HUES64 (cell line): ENCODE measurements at regions not wholly inside any gene's neighbourhood (a gene's known extent, or its start where the extent isn't known, plus 50 kb on each side); places are given as distances from the start of the nearest gene placed in this dataset.

Experiments used
- H3K27ac ChIP-seq: 2 replicates; pipeline ENCODE4 v1.7.0; 2013; ENCODE audit warnings: low read depth, low read length, inconsistent platforms
- H3K27me3 ChIP-seq: 2 replicates; pipeline ENCODE4 v1.6.1; 2013; ENCODE audit warnings: mild to moderate bottlenecking, low read length; ENCODE audit not compliant: insufficient read depth
- H3K36me3 ChIP-seq: 2 replicates; pipeline ENCODE4 v1.6.1; 2013; ENCODE audit warnings: mild to moderate bottlenecking, low read length; ENCODE audit not compliant: insufficient read depth
- H3K4me1 ChIP-seq: 2 replicates; pipeline ENCODE4 v1.6.1; 2013; ENCODE audit warnings: mild to moderate bottlenecking, low read length, moderate library complexity; ENCODE audit not compliant: insufficient read depth
- H3K4me3 ChIP-seq: 2 replicates; pipeline ENCODE4 v1.5.1; 2013; ENCODE audit warnings: mild to moderate bottlenecking, low read length, moderate library complexity
- H3K9ac ChIP-seq: 2 replicates; pipeline ENCODE4 v1.6.1; 2013; ENCODE audit warnings: mild to moderate bottlenecking, low read depth, low read length
- H3K9me3 ChIP-seq: 2 replicates; pipeline ENCODE4 v1.6.1; 2013; ENCODE audit warnings: low read depth, low read length; ENCODE audit not compliant: insufficient read depth
- WGBS: fragments of 150-250, 120-280 bp; methylation state at CpG from one replicate; pipeline ENCODE4 v1.1.7; 2013; ENCODE audit warnings: missing lambda C conversion rate; 5-methylcytosine and 5-hydroxymethylcytosine counted together

- WGBS, result 11% methylated on average over 1 of the region's 2 CpGs
Measured at GRCh38 chr16:63981639-63982038, 1140.2 kb downstream of the CDH11 start.

GRCh38 chr16:63980763-63981162 is 1141.1 kb downstream of the CDH11 start:
- Histone ChIP-seq H3K27ac (peak overlapping the region; percentile 52), H3K4me1 (peaks cover 69% of the 10 kb centered on the region), H3K36me3 (no peaks in the 10 kb centered on the region), H3K4me3 (no peak overlapping the region), H3K27me3 (no peaks in the 10 kb centered on the region), H3K9me3 (no peaks in the 10 kb centered on the region), H3K9ac (no peak overlapping the region)
- WGBS, result 60% methylated on average over 3 of the region's 3 CpGs

More at GRCh38 chr16:63981639-63982038, 1140.2 kb downstream of the CDH11 start:
- no peak overlapping the region for H3K4me3 ChIP-seq
- H3K4me1 ChIP-seq, result peaks cover 65% of the 10 kb centered on the region
- peak overlapping the region; percentile 52 for H3K27ac ChIP-seq
- no peak overlapping the region for H3K9ac ChIP-seq
- no peaks in the 10 kb centered on the region for H3K9me3 ChIP-seq
- no peaks in the 10 kb centered on the region for H3K36me3 ChIP-seq
- H3K27me3 ChIP-seq, result no peaks in the 10 kb centered on the region

- Histone ChIP-seq H3K9ac (no peak overlapping the region), H3K36me3 (no peaks in the 10 kb centered on the region), H3K4me3 (no peak overlapping the region), H3K4me1 (peaks cover 55% of the 10 kb centered on the region), H3K9me3 (no peaks in the 10 kb centered on the region), H3K27me3 (no peaks in the 10 kb centered on the region), H3K27ac (peak overlapping the region; percentile 47; the same call in 1 of the 2 replicates)
Measured at GRCh38 chr16:63978240-63978639, 1143.6 kb downstream of the CDH11 start.

GRCh38 chr16:63976345-63976744 is 1145.5 kb downstream of the CDH11 start:
- peaks cover 37% of the 10 kb centered on the region for H3K4me1 ChIP-seq
- H3K27me3 ChIP-seq, result no peaks in the 10 kb centered on the region
- H3K27ac ChIP-seq, result no peak overlapping the region
- H3K4me3 ChIP-seq, result no peak overlapping the region
- no peaks in the 10 kb centered on the region for H3K36me3 ChIP-seq
- no peak overlapping the region for H3K9ac ChIP-seq
- 97% methylated on average over 4 of the region's 4 CpGs for WGBS
- H3K9me3 ChIP-seq, result no peaks in the 10 kb centered on the region

GRCh38 chr16:63975669-63976068 is 1146.2 kb downstream of the CDH11 start:
- H3K9ac ChIP-seq, result no peak overlapping the region
- H3K4me1 ChIP-seq, result peaks cover 30% of the 10 kb centered on the region
- H3K27ac ChIP-seq, result no peak overlapping the region
- no peaks in the 10 kb centered on the region for H3K36me3 ChIP-seq
- 100% methylated on average over 2 of the region's 3 CpGs for whole genome bisulfite sequencing
- no peak overlapping the region for H3K4me3 ChIP-seq
- no peaks in the 10 kb centered on the region for H3K9me3 ChIP-seq
- no peaks in the 10 kb centered on the region for H3K27me3 ChIP-seq

GRCh38 chr16:63967966-63968365 is 1153.9 kb downstream of the CDH11 start:
- WGBS, result 100% methylated on average over 1 of the region's 1 CpG
- H3K9ac ChIP-seq, result no peak overlapping the region
- no peaks in the 10 kb centered on the region for H3K9me3 ChIP-seq
- H3K36me3 ChIP-seq, result no peaks in the 10 kb centered on the region
- no peaks in the 10 kb centered on the region for H3K27me3 ChIP-seq
- no peak overlapping the region for H3K4me3 ChIP-seq
- H3K27ac ChIP-seq, result no peak overlapping the region
- H3K4me1 ChIP-seq, result no peaks in the 10 kb centered on the region

GRCh38 chr16:63960321-63960720 is 1161.5 kb downstream of the CDH11 start:
- H3K27me3 ChIP-seq, result no peaks in the 10 kb centered on the region

GRCh38 chr16:63947022-63947421 is 1174.8 kb downstream of the CDH11 start:
- Histone ChIP-seq H3K9ac (no peak overlapping the region), H3K36me3 (no peaks in the 10 kb centered on the region), H3K4me1 (no peaks in the 10 kb centered on the region; the same call in 1 of the 2 replicates), H3K27me3 (no peaks in the 10 kb centered on the region), H3K9me3 (no peaks in the 10 kb centered on the region), H3K27ac (no peak overlapping the region), H3K4me3 (no peak overlapping the region)
- WGBS, result 100% methylated on average over 2 of the region's 2 CpGs

More at GRCh38 chr16:63960321-63960720, 1161.5 kb downstream of the CDH11 start:
- Histone ChIP-seq H3K4me3 (no peak overlapping the region), H3K27ac (no peak overlapping the region), H3K36me3 (no peaks in the 10 kb centered on the region), H3K4me1 (no peaks in the 10 kb centered on the region), H3K9me3 (no peaks in the 10 kb centered on the region), H3K9ac (no peak overlapping the region)

- Histone ChIP-seq H3K9me3 (no peaks in the 10 kb centered on the region), H3K9ac (no peak overlapping the region), H3K4me3 (no peak overlapping the region), H3K27me3 (no peaks in the 10 kb centered on the region), H3K4me1 (no peaks in the 10 kb centered on the region; the same call in 1 of the 2 replicates), H3K36me3 (no peaks in the 10 kb centered on the region), H3K27ac (no peak overlapping the region)
- WGBS, result 88% methylated on average over 1 of the region's 1 CpG
Measured at GRCh38 chr16:63945806-63946205, 1176.1 kb downstream of the CDH11 start.

GRCh38 chr16:63943566-63943965 is 1178.3 kb downstream of the CDH11 start:
- H3K4me1 ChIP-seq, result no peaks in the 10 kb centered on the region; the same call in 1 of the 2 replicates
- H3K4me3 ChIP-seq, result no peak overlapping the region
- no peaks in the 10 kb centered on the region for H3K36me3 ChIP-seq
- no peaks in the 10 kb centered on the region for H3K9me3 ChIP-seq
- H3K9ac ChIP-seq, result no peak overlapping the region
- 95% methylated on average over 6 of the region's 6 CpGs for WGBS
- no peaks in the 10 kb centered on the region for H3K27me3 ChIP-seq
- H3K27ac ChIP-seq, result no peak overlapping the region

GRCh38 chr16:63938661-63939060 is 1183.2 kb downstream of the CDH11 start:
- no peak overlapping the region for H3K27ac ChIP-seq
- no peaks in the 10 kb centered on the region for H3K27me3 ChIP-seq
- peaks cover 6% of the 10 kb centered on the region for H3K4me1 ChIP-seq
- H3K4me3 ChIP-seq, result no peak overlapping the region
- H3K36me3 ChIP-seq, result no peaks in the 10 kb centered on the region
- no peak overlapping the region for H3K9ac ChIP-seq
- no peaks in the 10 kb centered on the region for H3K9me3 ChIP-seq
- 91% methylated on average over 2 of the region's 4 CpGs for WGBS

GRCh38 chr16:63933841-63934240 is 1188.0 kb downstream of the CDH11 start:
- Histone ChIP-seq H3K9ac (no peak overlapping the region), H3K27ac (no peak overlapping the region), H3K4me1 (peaks cover 6% of the 10 kb centered on the region; the same call in 1 of the 2 replicates), H3K9me3 (peaks cover 4% of the 10 kb centered on the region), H3K27me3 (no peaks in the 10 kb centered on the region), H3K4me3 (no peak overlapping the region), H3K36me3 (no peaks in the 10 kb centered on the region)
- 59% methylated on average over 2 of the region's 3 CpGs for WGBS
